T-helper 9 cell (primary cell): ENCODE measurements at regions not wholly inside any gene's neighbourhood (a gene's known extent, or its start where the extent isn't known, plus 50 kb on each side); places are given as distances from the start of the nearest gene placed in this dataset.
"Not testable (repeated sequence)": the region's sequence is repeated elsewhere in the genome, so short reads cannot be mapped to it uniquely, and the experiment has no call there.

Experiments used
- DNase-seq: peaks from one replicate; pipeline ENCODE4 v3.0.0-alpha.2; 2020

- DNase-seq: no peak
Measured at GRCh38 chr4:9704551-9705332, 76.7 kb upstream of the DRD5 start.

GRCh38 chr4:9707281-9707680 lies 74.2 kb upstream of the DRD5 start:
- DNase-seq: not testable (repeated sequence)

- not testable (repeated sequence) for DNase-seq
Measured at GRCh38 chr4:9707936-9708335, 73.5 kb upstream of the DRD5 start.

GRCh38 chr4:9709724-9710123 lies 71.7 kb upstream of the DRD5 start:
- no peak for DNase-seq

GRCh38 chr4:9715271-9715670 lies 66.2 kb upstream of the DRD5 start:
- DNase-seq: not testable (repeated sequence)

GRCh38 chr4:9716093-9716492 lies 65.3 kb upstream of the DRD5 start:
- DNase-seq: no peak

- DNase-seq: not testable (repeated sequence)
Measured at GRCh38 chr4:9718246-9718939, 63.0 kb upstream of the DRD5 start.

GRCh38 chr4:9722131-9722530 lies 59.3 kb upstream of the DRD5 start:
- not testable (repeated sequence) for DNase-seq
